ENCODE measurements at regions not wholly inside any gene's neighbourhood (a gene's known extent, or its start where the extent isn't known, plus 50 kb on each side); places are given as distances from the start of the nearest gene placed in this dataset.
"Not testable (repeated sequence)": the region's sequence is repeated elsewhere in the genome, so short reads cannot be mapped to it uniquely, and the experiment has no call there.

DNA sequence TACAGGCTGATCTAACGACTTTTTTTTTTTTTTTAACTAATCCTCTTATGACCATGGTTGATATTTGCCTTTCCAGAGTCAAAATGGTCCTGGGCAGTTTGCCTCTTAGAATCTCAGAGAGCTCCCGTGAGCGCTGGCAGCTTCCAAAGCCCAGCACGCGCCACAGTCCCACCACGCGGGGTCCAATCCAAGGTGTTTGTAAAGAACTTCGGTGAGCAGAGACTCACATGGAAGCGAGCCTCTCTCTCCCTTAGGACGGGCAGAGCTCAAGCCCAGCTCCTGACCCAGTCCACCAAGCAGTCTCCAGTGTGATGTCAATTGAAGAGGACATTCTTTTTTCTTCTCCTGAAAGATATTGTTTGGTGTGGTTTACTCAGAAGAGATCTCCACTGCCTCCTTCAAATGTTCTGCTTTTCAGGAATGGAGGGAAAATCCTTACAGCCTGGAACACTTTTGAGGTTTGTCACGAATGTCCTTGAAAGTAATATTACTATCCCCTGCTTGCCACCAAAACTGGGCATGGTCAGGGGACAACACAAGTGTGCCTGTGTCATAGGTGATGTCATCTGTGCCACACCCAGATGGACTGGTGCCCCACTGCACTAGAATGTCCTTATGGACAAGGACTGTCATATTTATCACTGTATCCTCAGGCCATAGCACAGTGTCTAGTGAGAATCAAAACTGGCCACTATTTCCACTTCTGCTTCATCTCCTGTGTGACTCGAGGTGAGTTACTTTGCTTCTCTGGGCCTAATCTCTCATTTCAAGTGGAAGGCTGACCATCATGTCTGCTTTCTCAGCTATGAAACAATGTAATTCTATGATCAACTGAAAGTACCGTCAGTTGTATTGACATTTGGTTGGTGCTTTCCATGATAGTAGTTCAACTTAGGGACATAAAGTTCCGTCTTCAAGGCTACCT is 97.4 kb upstream of the EDEM3 start:
- DNase-seq, result no peak

DNA sequence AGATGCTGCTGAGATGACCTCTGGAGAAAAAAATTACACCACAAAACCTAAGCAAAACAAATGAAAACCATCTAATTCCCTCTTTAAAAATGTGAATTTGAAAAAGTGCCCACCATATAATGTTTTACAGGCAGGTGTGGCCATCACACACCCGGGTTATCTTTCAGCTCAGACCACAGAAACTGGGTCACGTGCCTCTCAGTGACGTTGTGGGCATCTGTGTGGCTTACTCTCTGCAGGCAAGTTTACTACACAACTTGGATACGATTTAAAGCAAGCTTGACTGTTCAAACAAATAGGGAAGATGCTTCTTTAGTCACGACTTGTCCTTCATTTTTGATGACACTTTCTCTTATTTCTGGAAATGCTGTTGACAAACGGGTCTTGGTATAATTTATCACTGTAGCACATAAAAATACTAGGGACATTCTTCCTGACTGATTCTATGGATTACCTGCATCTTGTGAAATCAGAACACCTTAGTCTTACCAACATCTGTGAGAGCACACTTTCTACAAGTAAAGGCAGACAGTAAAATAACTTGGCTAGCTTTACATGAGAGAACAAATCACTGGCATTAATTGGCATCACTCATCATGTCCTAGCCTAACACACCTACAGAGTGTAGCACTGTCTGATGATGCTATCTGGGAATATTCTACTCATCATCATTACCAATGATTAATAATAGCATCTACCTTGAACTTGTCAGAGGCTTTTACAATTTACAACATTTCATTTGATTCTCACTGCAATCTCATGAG is 89.3 kb upstream of the EDEM3 start:
- DNase-seq, result no peak

DNA sequence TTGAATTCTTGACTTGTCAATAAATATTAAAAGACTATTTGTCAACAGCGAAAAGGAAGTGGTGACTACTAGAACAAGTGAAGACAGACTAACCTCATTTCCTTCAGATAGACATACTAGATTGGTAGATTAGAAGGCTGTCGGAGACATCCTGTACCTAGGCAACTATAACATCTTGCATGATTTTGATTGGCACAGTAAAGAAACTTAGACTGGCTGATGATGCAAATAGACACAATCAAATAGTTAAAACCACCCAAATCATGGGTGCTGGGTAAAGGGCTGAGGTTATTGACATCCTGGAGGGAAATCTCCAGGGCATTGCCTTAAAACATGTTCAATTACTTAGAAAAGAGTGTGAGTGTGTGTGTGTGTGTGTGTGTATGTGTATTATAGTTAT is 85.9 kb upstream of the EDEM3 start:
- no peak for DNase-seq

DNA sequence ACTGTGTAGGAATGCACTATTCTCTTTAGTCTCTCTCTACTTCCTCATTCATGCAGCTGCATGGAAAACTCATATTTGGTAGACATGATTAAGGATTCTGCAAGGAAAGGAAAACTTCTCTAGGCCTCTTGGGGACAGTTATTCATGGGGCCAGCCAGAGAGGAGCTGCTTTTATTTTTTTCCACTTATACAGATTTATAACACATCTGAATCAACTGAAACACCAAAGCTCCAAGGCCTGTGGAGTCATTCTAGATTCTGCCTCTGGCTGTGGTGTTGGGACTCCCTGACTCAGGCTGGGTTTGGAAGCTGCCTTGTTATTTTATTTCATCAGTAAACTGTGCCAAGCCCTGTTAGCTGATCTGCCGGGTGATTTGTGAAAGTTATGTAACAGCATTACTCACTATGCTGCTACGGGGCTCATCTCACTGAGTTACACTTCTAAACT is 83.9 kb upstream of the EDEM3 start:
- DNase-seq, result peak; percentile 39 to 44

DNA sequence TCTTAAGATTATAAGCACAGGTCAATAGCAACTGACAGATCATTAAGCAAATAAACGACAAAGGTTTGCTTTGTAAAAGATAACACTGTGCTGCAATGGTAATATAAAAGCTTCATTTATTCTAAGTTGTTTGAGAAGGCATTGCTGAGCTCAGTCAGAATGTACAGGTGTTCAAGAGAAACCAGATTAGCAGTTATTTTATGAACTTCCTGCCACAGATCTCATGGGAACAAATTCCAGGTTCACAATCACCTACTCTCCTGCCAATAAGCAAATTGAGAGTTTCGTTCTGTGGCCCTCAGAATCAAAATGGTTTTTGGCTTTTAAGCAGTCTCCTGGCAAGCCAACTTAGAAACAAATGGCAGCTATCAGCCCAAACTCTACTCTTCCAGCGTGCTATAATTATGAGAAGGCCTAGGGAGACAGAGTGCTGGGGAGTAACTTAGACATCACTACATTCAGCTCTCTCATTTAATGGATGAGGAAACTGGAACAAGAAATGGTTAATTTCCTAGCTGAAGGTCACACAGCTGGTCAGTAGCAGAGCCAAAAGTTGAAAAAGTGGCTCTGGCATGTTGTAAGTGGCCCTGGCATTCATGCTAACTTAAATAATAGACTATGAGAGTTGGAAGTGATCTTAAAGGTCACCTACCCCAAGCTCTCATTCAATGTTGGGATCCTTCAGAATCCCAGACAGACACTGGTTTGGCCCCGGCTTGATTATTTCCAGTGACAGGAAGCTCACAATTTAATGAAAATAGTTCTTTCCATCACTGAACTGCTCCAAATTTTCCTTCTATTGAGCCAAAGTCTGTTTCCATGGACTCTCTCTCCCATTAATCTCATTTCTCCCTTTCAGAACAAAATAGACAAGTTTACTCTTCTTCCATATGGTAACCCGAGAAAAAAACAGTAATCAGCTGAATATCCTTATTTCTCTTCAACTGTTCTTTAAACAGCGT is 82.6 kb upstream of the EDEM3 start:
- no peak for DNase-seq

DNA sequence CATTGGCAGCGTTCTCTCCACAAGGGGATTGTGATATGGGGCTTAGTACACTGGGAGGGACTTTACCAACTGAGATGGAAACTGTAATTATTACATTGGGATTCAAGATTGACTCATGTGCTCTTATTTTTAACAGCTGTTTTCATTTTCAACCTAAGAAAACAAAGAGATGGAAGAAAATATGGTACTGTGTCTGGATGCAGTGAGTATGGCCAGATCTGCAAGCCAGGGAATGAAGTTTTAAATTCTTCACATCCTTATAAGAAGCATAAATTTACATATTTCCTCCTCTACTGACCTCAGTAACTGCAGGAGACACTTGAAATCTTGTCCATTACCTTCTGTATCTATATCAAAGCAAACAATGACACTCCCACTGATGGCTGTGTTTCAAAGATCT is 81.5 kb upstream of the EDEM3 start:
- no peak for DNase-seq

DNA sequence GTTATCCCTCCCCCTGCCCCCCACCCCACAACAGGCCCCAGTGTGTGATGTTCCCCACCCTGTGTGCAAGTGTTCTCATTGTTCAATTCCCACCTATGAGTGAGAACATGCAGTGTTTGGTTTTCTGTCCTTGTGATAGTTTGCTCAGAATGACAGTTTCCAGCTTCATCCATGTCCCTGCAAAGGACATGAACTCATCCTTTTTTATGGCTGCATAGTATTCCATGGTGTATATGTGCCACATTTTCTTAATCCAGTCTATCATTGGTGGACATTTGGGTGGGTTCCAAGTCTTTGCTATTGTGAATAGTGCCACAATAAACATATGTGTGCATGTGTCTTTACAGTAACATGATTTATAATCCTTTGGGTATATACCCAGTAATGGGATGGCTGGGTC is 79.3 kb upstream of the EDEM3 start:
- not testable (repeated sequence) for DNase-seq

DNA sequence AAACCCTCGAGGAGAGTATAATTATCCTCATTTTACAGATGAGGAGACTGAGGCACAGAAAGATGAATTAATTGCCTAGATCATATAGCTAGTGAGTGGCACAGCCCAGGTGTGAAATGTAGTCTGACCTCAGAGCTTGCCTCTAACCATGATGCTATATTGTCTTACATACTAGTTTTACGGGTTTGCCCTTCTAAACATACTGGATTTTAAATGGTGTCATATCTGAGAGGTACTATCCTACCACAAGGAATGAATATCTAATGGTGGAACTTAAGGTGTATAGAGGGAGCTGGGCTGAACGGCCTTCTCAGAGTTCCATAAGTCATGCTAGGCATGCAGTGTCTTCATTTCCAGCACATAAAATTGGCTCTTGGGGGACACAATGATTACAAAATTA is 77.9 kb upstream of the EDEM3 start:
- DNase-seq, result no peak

DNA sequence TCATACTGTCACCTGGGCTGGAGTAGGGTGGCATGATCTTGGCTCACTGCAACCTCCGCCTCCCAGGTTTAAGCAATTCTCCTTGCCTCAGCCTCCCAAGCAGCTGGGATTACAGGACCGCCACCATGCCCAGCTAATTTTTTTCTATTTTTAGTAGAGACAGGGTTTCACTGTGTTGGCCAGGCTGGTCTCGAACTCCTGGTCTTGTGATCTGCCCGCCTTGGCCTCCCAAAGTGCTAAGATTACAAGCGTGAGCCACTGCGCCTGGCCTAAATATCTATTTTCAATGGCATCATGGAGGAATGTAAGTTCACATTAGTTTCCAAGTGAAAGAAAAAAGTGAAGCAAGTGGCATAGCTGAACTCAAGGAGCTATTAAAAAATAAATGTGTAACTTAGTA is 74.8 kb upstream of the EDEM3 start:
- DNase-seq, result not testable (repeated sequence)

DNA sequence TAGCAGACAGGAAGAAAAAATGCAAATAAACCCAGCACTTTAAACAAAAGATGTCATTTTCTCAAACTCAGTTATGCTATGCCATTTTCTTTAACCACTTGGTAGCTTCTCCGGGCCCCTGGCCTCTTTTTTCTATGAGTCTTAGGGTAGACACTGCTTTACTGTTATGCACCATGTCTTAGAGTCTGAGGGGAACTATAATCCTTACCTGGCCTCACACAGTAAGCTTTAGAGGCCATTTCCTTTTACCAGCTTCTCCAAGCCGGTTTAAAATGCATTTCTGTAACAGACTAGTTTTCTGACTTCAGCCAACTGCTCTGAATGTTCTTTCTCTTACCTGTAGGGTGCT is 73.7 kb upstream of the EDEM3 start:
- no peak for DNase-seq

DNA sequence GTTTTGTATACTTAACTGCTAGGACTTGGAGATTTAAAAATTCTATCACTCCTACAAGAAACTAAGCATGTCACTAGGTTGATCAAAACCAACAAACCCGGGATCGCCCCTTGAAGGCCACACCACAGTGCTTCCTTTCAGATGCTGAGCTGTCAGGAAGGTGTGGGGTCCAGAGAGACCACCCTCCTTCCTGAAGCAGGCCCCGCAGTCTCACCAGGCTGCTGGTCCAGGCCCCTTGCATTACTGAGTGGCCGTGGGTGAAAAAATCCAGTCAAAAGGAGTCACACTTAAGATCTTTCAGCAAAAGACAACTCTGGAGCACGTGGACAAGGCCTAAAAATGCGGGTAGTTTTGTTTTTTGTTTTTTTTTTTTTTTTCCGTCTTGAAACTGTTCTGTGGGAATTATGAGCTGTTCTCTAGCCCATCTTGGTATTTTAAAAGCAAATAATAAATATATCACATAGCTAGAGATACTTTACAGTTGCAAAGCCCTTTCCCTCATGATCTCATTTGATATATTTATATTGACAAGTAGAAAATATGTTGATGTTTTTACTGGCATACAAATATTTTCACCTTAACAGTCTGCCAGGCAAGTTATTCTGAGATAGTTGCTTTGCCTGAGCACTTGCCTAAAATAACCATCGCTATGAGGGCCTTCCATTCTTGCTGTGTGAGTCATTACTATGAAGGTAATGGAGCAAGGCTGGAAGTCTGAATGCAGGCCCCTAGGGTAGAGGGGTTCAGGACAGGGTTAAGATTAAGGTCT is 73.1 kb upstream of the EDEM3 start:
- no peak for DNase-seq

DNA sequence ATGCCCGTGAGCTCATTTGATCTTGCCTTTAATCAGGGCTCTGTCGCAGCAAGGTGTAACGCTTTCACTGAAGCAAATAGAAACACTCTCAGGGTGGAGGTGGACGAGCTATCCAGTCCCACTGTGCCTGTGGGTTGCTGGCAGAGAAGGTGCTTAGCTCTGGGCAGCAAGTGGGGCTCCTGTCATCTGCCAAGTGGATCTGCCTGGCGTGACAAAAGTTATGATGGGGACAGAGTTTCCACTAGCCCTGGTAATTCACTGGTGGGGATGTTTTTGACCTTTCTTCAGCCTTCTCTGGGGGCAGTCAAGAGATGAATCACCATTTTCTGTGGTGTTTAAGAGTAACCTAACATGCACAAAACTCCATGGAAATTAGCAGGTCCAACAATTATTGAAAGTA is 71.3 kb upstream of the EDEM3 start:
- DNase-seq, result no peak

DNA sequence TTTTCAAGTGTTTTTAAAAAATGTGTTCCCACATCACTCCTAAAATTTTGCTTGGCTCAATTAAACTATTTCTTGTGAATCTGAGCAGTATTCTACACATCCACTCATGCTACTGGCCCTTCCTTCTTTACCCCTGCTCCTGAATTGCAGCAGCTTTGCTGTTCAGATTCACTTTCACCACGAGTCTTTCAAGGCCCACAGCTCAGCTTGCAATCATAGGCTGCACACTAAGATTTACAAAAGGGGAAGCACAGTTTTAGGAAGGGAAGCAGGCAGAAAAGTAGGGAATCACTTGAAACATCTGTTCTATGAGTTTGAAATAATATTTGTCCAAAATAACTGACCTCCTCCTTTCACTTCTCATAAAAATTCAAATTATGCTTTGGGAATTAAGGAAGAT is 70.9 kb upstream of the EDEM3 start:
- peak; percentile 54 to 72 for DNase-seq

DNA sequence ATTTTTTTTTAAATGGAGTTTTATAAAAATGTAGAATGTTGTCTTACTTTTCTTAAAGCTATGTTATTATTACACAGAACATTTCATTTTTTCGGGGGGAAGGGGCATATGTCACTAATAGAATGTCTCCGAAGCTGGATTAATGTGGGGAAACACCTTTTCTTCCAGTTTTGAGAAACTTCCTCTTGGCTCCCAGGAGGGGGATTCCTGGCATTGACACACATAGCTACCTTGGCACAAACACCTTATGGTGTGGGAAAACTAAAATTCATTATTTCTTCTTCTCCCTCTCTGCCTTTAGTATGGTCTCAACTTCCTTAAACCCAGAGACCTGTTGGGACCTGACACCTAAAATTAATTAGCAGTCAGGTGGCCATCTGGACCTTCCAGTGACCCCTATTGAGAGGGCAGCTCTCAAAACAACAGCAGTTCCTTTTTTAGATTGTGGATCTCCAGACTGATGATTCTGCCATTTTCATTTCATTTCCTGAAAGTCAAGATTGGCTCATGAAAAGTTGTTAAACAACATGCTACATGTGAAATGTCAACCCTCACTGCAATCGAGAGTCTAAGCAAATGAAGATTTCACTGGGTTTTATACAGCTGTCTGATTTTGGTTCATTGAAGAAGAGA is 70.1 kb upstream of the EDEM3 start:
- DNase-seq, result no peak

DNA sequence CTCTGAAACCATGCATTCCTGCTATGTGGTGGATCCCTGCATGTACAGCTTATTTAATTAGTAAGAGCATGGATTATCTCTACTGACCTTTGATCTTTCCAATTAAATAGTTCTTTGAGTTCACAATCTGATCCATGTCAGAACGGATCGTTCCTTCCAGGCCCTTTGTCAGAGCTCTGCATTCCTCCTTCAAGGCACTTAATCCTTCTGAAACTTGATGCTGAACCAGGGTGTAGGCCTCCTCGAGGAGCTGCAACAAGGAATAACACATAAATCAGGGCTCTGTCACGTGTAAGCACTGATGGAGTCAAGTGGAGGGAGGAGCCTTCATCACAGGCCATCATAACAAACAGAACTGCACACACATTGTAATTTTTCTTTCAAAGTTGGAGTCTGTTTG is 68.4 kb upstream of the EDEM3 start:
- DNase-seq, result no peak

DNA sequence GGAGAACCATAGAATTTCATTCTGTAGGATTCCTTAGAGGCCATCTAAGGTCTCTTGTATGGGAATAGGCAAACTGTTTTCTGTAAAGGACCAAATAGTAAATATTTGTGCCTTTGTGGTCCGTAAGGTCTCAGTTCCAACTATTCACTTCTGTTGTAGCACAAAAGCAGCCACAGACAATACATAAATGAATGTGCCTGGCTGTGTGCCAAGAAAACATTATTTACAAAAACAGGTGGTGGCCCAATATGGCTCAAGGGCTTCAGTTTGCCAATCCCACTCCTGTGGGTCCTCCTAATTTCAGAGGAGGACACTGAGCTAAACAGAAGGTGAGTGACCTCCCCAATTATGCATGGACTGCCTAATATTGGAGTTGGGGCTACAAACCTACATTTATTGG is 67.6 kb upstream of the EDEM3 start:
- DNase-seq, result no peak

DNA sequence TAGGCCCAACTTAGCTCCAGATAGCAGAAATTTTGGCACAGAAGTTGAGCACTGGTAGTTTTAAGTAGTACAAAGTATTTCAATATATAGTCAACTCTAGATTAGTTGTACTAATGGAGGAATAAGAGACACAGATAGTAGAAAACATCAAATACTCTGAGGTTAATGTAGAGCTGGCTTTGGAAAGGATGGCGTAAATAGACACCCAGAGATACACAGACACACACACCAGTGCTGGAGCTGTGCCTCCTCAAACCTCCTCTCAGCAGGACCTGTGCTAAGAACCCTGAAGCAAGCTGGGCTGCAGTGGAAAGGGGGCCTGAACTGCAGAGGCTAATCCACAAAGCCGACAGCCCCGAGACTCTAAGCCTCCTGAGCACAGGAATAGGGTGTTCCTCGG is 67.0 kb upstream of the EDEM3 start:
- no peak for DNase-seq

DNA sequence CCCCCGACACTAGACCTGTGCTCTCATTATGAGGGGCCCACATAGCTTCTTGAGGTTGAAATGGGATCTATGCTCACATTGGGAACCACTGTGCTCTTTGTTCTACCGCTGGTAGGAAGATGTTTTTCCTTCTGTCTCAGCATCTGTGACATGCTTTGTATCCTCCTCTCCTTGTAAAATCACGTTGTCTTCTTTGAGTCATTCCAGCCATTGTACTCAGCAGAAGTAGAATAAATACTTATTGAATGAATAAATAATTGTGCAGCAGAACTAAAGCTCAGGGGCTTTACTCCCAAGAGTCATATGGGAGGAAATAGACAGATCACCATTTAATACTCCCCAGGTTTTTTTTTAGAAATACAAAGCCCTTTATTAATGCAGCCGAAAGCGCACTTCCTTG is 66.3 kb upstream of the EDEM3 start:
- DNase-seq, result no peak

DNA sequence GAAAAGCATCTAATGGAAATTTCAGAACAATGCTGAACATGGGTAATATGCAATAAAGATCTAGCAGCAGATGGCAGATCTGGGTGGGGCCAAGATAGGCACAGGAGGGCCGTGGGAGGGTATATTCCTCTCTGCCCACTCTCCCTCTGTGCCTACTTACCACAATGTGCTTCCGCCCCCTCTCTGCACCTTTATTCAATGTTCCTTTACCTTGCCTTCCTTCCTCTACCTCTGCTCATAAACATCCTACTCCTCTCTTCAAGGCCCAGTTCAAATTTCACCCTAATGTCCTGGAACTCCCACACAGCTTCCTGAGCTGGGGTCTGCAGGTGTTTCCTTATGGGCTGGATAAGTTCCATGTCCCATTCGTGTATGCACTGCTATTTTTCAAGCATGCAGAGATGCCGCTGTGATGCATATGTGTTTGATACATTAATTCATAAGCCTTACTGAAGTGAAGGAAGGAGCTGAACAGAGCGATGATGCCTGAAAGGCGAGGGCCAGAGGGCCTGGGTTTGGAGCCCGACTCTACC is 65.6 kb upstream of the EDEM3 start:
- no peak for DNase-seq

DNA sequence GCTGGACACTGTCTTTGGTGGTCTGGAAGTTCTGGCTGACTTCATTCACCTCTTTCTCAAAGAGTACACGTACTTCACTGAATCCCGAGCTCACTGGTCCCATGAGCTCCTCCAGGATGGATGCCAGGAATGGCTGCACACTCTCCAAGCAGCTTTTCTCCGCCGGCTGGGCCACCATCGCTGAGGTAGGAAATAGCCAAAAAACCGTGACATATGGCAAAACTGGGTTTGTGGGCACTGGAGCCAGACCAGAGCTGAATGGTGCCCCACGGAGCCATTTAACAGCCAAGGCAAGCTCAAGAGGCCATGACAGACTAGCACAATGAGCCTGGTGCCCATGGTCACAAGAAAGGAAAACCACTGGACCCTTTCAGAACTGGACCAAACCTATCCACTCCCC is 64.0 kb upstream of the EDEM3 start:
- no peak for DNase-seq

DNA sequence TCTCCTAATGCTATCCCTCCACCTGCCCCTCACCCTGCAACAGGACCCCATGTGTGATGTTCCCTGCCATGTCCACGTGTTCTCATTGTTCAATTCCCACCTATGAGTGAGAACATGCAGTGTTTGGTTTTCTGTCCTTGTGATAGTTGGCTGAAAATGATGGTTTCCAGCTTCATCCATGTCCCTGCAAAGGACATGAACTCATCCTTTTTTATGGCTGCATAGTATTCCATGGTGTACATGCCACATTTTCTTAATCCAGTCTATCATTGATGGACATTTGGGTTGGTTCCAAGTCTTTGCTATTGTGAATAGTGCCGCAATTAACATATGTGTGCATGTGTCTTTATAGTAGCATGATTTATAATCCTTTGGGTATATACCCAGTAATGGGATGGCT is 62.3 kb upstream of the EDEM3 start:
- DNase-seq, result not testable (repeated sequence)

Measured in Kasumi-1 (cell line).